ENCODE measurements at regions not wholly inside any gene's neighbourhood (a gene's known extent, or its start where the extent isn't known, plus 50 kb on each side); places are given as distances from the start of the nearest gene placed in this dataset.

DNA sequence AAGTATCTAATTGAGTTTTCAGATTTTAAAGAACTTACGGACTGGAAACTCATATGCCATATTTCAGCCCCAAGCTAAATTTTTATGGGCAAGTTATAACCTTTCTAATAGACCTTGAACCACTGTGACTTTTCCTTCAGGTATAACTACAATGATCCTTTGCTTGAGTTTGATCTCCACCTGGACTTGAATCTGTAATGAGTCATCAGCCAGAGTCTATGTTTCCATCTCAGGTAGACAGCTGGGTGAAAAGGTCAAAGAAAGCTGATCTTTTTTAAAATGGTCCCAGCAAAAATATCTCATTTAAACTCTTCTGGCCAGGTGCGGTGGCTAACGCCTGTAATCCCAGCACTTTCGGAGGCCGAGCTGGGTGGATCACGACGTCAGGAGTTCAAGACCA, 88.4 kb upstream of the SGK1 start:
- no peak for TF ChIP-seq CTCF (IDR thresholded peaks at IDR 0.05)
- TF ChIP-seq POLR2A (IDR thresholded peaks at IDR 0.05): no peak

Measured in adrenal gland (tissue), 5 donors.